HepG2 (cell line): ENCODE measurements at regions not wholly inside any gene's neighbourhood (a gene's known extent, or its start where the extent isn't known, plus 50 kb on each side); places are given as distances from the start of the nearest gene placed in this dataset.

Experiments
- BORCS8-MEF2B ChIP-seq: sonication (generic); formaldehyde crosslinking; IDR thresholded peaks from 2 replicates; pipeline ENCODE4 v1.8.0; 2022; ENCODE audit warnings: mild to moderate bottlenecking, missing genetic modification reagents
- GLI4 ChIP-seq: sonication (generic); formaldehyde crosslinking; IDR thresholded peaks from 2 replicates; pipeline ENCODE4 v1.5.1; 2020; ENCODE audit warnings: missing genetic modification reagents, mild to moderate bottlenecking, moderate library complexity, borderline replicate concordance
- KDM2A ChIP-seq: sonication (generic); formaldehyde crosslinking; IDR thresholded peaks from 2 replicates; pipeline ENCODE4 v1.4.0; 2020; ENCODE audit warnings: low read depth, missing genetic modification reagents, borderline replicate concordance
- MAFK ChIP-seq, 2 experiments: IDR thresholded peaks in 1 of 2; conservative IDR thresholded peaks in 1 of 2; 2 replicates each; pipeline ENCODE4 v1.6.1; 2011; ENCODE audit warnings: improper control_type of control experiment in 2 of 2, low read length in 2 of 2
- NCOR1 ChIP-seq: fragments of 200-600 bp; sonication (generic); IDR thresholded peaks from 2 replicates; pipeline ENCODE4 v1.7.0; 2017; ENCODE audit warnings: antibody characterized with exemption, low read length, borderline replicate concordance
- PHF20 ChIP-seq: sonication (generic); formaldehyde crosslinking; IDR thresholded peaks from 2 replicates; pipeline ENCODE4 v1.5.0; 2020; ENCODE audit warnings: mild to moderate bottlenecking, missing genetic modification reagents
- POLR2AphosphoS5 ChIP-seq: IDR thresholded peaks from 2 replicates; pipeline ENCODE4 v1.6.1; 2012; ENCODE audit warnings: low read depth, low read length
- RBM22 ChIP-seq: fragments of 200-400 bp; formaldehyde crosslinking; optimal IDR thresholded peaks from 2 replicates; pipeline ENCODE3; 2017; ENCODE audit warnings: mild to moderate bottlenecking, low read length, moderate library complexity
- RNF2 ChIP-seq: fragments of 450-650 bp; conservative IDR thresholded peaks from 2 replicates; pipeline ENCODE4 v1.6.1; 2016; ENCODE audit warnings: low read depth
- SIX1 ChIP-seq: sonication (generic); formaldehyde crosslinking; IDR thresholded peaks from 2 replicates; pipeline ENCODE4 v1.4.0; 2020; ENCODE audit warnings: missing genetic modification reagents, borderline replicate concordance
- SNAI1 ChIP-seq: sonication (generic); formaldehyde crosslinking; IDR thresholded peaks from 2 replicates; pipeline ENCODE4 v1.5.0; 2020; ENCODE audit warnings: mild to moderate bottlenecking, missing genetic modification reagents, borderline replicate concordance
- SP1 ChIP-seq, 2 experiments: fragments of 450-650 bp in 1 of 2; sonication (generic) in 1 of 2; formaldehyde crosslinking in 1 of 2; IDR thresholded peaks; 2 replicates each; pipeline versions ENCODE4 v1.4.0 to v1.6.1; 2016 to 2020; ENCODE audit warnings: missing genetic modification reagents in 1 of 2
- TEAD3 ChIP-seq: optimal IDR thresholded peaks from 2 replicates; pipeline ENCODE3; 2016; ENCODE audit warnings: borderline replicate concordance
- THAP9 ChIP-seq: sonication (generic); formaldehyde crosslinking; IDR thresholded peaks from 2 replicates; pipeline ENCODE4; 2020; ENCODE audit warnings: missing genetic modification reagents, mild to moderate bottlenecking, borderline replicate concordance
- THYN1 ChIP-seq: sonication (generic); formaldehyde crosslinking; IDR thresholded peaks from 2 replicates; pipeline ENCODE4 v1.8.1; 2023; ENCODE audit warnings: low read depth, mild to moderate bottlenecking, moderate library complexity, missing genetic modification reagents, borderline replicate concordance
- ZNF225 ChIP-seq: sonication (generic); formaldehyde crosslinking; IDR thresholded peaks from 2 replicates; pipeline ENCODE4 v1.4.0; 2020; ENCODE audit warnings: mild to moderate bottlenecking, missing genetic modification reagents
- ZNF281 ChIP-seq: sonication (generic); formaldehyde crosslinking; IDR thresholded peaks from 2 replicates; pipeline ENCODE4 v1.4.0; 2020; ENCODE audit warnings: missing genetic modification reagents, borderline replicate concordance
- ZNF33A ChIP-seq: sonication (generic); formaldehyde crosslinking; IDR thresholded peaks from 2 replicates; pipeline ENCODE4 v1.5.1; 2020; ENCODE audit warnings: missing genetic modification reagents, mild to moderate bottlenecking, moderate library complexity, borderline replicate concordance
- ZNF563 ChIP-seq: sonication (generic); formaldehyde crosslinking; IDR thresholded peaks from 2 replicates; pipeline ENCODE4 v1.8.0; 2022; ENCODE audit warnings: mild to moderate bottlenecking, moderate library complexity, missing genetic modification reagents
- ZNF614 ChIP-seq: IDR thresholded peaks from 2 replicates; pipeline ENCODE4 v1.6.1; 2018; ENCODE audit warnings: missing biosample characterization, missing genetic modification reagents, inconsistent platforms, borderline replicate concordance
- ZNF639 ChIP-seq: conservative IDR thresholded peaks from 2 replicates; pipeline ENCODE4 v1.6.1; 2018; ENCODE audit warnings: missing genetic modification reagents
- ZNF841 ChIP-seq: sonication (generic); formaldehyde crosslinking; IDR thresholded peaks from 2 replicates; pipeline ENCODE4 v1.8.1; 2023; ENCODE audit warnings: missing genetic modification reagents, borderline replicate concordance
- ZSCAN20 ChIP-seq: sonication (generic); formaldehyde crosslinking; IDR thresholded peaks from 2 replicates; pipeline ENCODE4 v1.4.0; 2020; ENCODE audit warnings: missing genetic modification reagents, mild to moderate bottlenecking, borderline replicate concordance

GRCh38 chr2:172270278-172271079, 156.9 kb upstream of the ITGA6 start (continued):
- TF ChIP-seq SP1 (IDR thresholded peaks at IDR 0.05) (no peak), SP1 (CRISPR knock-in tag; IDR thresholded peaks at IDR 0.05) (no peak), ZNF841 (CRISPR knock-in tag) (no peak), GLI4 (CRISPR knock-in tag) (no peak), BORCS8-MEF2B (CRISPR knock-in tag) (0 out of 2 replicates have a peak, but pooled peaks have one; percentile 16), NCOR1 (no peak), PHF20 (no peak), THAP9 (CRISPR knock-in tag) (no peak; the same call in 1 of the 2 replicates), ZNF639 (CRISPR knock-in tag) (no peak), RNF2 (no peak), RBM22 (no peak), MAFK (conservative IDR thresholded peaks at IDR 0.05 in 1 of 2, IDR thresholded peaks at IDR 0.05 in 1 of 2; ENCODE audit: low read length in 2 of 2) (no peak), ZNF33A (no peak), ZNF281 (CRISPR knock-in tag) (peak; percentile 99), SNAI1 (no peak), ZNF614 (CRISPR knock-in tag) (no peak; the same call in 1 of the 2 replicates), ZNF563 (no peak), POLR2AphosphoS5 (no peak), SIX1 (no peak), KDM2A (CRISPR knock-in tag) (peak; percentile 56; the same call in 1 of the 2 replicates), ZNF225 (CRISPR knock-in tag) (0 out of 2 replicates have a peak, but pooled peaks have one; percentile 43), THYN1 (no peak), TEAD3 (no peak), ZSCAN20 (CRISPR knock-in tag) (no peak)
